Stomach (tissue), 8 donors: ENCODE measurements at regions not wholly inside any gene's neighbourhood (a gene's known extent, or its start where the extent isn't known, plus 50 kb on each side); places are given as distances from the start of the nearest gene placed in this dataset.

Experiments
- DNase-seq, 2 donors: peaks; one replicate each; pipeline versions ENCODE4 v3.0.0 to v3.0.0-alpha.2; 2013 to 2019
- H3K27ac ChIP-seq, 5 donors: fragments of 200-600 bp in 4 of 5; sonication (generic) in 4 of 5; one replicate each; pipeline ENCODE4 v1.5.1; 2013 to 2019; ENCODE audit warnings: mild to moderate bottlenecking in 1 of 5, moderate library complexity in 1 of 5
- H3K27me3 ChIP-seq, 3 donors: fragments of 200-600 bp; sonication (generic); one replicate each; pipeline ENCODE4 v1.5.1; 2017 to 2019; ENCODE audit warnings: mixed run types in 1 of 3
- H3K36me3 ChIP-seq, 4 donors: fragments of 200-600 bp; sonication (generic); 1 replicate in 3 of 4; 2 replicates in 1 of 4; pipeline ENCODE4 v1.5.1; 2016 to 2019
- H3K4me1 ChIP-seq, 4 donors: fragments of 200-600 bp; sonication (generic); one replicate each; pipeline ENCODE4 v1.5.1; 2016 to 2019
- H3K4me3 ChIP-seq, 4 donors: fragments of 200-600 bp; sonication (generic) in 3 of 4; one replicate each; pipeline ENCODE4 v1.5.1; 2016 to 2019; ENCODE audit warnings: mild to moderate bottlenecking in 1 of 4
- H3K9me3 ChIP-seq, 4 donors: fragments of 200-600 bp; sonication (generic); one replicate each; pipeline ENCODE4 v1.5.1; 2016 to 2019
- EP300 ChIP-seq: sonication (generic); formaldehyde crosslinking; IDR thresholded peaks from one replicate; pipeline ENCODE4 v1.6.1; 2017; ENCODE audit warnings: antibody characterized with exemption
- POLR2A ChIP-seq, 4 donors: fragments of 450-650 bp; IDR thresholded peaks; one replicate each; pipeline ENCODE4 v1.6.1; 2016; ENCODE audit warnings: antibody characterized with exemption in 4 of 4, control low read depth in 2 of 4, mild to moderate bottlenecking in 1 of 4, moderate library complexity in 1 of 4
- POLR2AphosphoS5 ChIP-seq, 3 donors: sonication (generic); formaldehyde crosslinking; IDR thresholded peaks; one replicate each; pipeline ENCODE4 v1.6.1; 2016; ENCODE audit warnings: antibody characterized with exemption in 3 of 3
- WGBS, 5 donors: extraction: QIAGEN DNeasy Blood & Tissue Kit in 3 of 5; methylation state at CpG; one replicate each; pipeline versions ENCODE4 v1.1.5 to v1.1.7; 2013 to 2018; 5-methylcytosine and 5-hydroxymethylcytosine counted together
- intact Hi-C: fragments of 100-400 bp; cut with DNase I; formaldehyde crosslinking; loops from one replicate; pipeline ENCODE4 v1.15.1; 2023; ENCODE audit warnings: low total_unique reads
- TF ChIP-seq, protein P1 (sequence below), 7 experiments: fragments of 450-650 bp in 4 of 7; fragments of 200-600 bp in 3 of 7; sonication (generic) in 3 of 7; IDR thresholded peaks; one replicate each; pipeline ENCODE4 v1.5.1; 2016 to 2019; ENCODE audit warnings: antibody characterized with exemption in 7 of 7, control low read depth in 2 of 7, mild to moderate bottlenecking in 1 of 7
- donor health status: healthy with polysubstance abuse.
- donor health status: Bipolar disorder and iron deficiency.
- donor health status: healthy.

GRCh38 chr1:187491082-187491720 is 662.5 kb downstream of the PLA2G4A start:
- Histone ChIP-seq H3K4me3 (no peak overlapping the region), H3K27ac (no peak overlapping the region), H3K36me3 (no peaks in the 10 kb centered on the region), H3K9me3 (no peaks in the 10 kb centered on the region), H3K4me1 (no peaks in the 10 kb centered on the region), H3K27me3 (no peaks in the 10 kb centered on the region)
- peak in 1 of 2 donors; percentile 4 for DNase-seq
- TF ChIP-seq POLR2A (IDR thresholded peaks at IDR 0.05) (no peak), POLR2AphosphoS5 (IDR thresholded peaks at IDR 0.05) (no peak), EP300 (no peak)
- TF ChIP-seq, protein P1, sequence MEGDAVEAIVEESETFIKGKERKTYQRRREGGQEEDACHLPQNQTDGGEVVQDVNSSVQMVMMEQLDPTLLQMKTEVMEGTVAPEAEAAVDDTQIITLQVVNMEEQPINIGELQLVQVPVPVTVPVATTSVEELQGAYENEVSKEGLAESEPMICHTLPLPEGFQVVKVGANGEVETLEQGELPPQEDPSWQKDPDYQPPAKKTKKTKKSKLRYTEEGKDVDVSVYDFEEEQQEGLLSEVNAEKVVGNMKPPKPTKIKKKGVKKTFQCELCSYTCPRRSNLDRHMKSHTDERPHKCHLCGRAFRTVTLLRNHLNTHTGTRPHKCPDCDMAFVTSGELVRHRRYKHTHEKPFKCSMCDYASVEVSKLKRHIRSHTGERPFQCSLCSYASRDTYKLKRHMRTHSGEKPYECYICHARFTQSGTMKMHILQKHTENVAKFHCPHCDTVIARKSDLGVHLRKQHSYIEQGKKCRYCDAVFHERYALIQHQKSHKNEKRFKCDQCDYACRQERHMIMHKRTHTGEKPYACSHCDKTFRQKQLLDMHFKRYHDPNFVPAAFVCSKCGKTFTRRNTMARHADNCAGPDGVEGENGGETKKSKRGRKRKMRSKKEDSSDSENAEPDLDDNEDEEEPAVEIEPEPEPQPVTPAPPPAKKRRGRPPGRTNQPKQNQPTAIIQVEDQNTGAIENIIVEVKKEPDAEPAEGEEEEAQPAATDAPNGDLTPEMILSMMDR (IDR thresholded peaks at IDR 0.05), result no peak
- intact Hi-C loops, result no loop called here
- 13 to 25% (median 18%) methylated on average over 5 of the region's 5 CpGs for WGBS, 5 donors

DNA sequence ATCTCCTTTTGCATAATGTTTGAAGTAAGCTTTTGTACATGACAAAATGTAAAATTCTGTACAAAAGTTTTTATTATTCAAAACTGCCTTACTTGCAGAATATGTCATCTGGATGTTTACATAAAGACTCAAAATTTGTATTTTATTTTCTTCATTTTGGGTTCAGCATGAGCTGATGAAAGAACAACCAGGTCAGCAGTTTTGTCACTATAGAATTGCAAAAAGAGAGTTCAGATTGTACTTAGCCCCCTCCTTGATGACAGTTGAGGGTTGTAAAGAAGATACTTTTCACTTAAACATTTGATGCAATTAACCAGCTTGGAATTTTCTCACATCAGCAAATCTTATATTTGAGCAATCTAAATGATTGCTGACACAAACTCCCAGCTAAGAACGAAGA is 669.3 kb downstream of the PLA2G4A start:
- no peaks in the 10 kb centered on the region for H3K9me3 ChIP-seq
- no peak overlapping the region for H3K27ac ChIP-seq
- no peaks in the 10 kb centered on the region for H3K27me3 ChIP-seq
- no peak overlapping the region for H3K4me3 ChIP-seq
- H3K4me1 ChIP-seq, result no peaks in the 10 kb centered on the region
- intact Hi-C loops, result no loop called here
- H3K36me3 ChIP-seq, result no peaks in the 10 kb centered on the region
- WGBS, 5 donors, result 10 to 59% (median 22%) methylated on average over 1 of the region's 1 CpG
- DNase-seq, result no peak
- no peak for TF ChIP-seq EP300
- TF ChIP-seq, protein P1 (IDR thresholded peaks at IDR 0.05), result no peak
- TF ChIP-seq POLR2AphosphoS5 (IDR thresholded peaks at IDR 0.05), result no peak
- TF ChIP-seq POLR2A (IDR thresholded peaks at IDR 0.05), result no peak

DNA sequence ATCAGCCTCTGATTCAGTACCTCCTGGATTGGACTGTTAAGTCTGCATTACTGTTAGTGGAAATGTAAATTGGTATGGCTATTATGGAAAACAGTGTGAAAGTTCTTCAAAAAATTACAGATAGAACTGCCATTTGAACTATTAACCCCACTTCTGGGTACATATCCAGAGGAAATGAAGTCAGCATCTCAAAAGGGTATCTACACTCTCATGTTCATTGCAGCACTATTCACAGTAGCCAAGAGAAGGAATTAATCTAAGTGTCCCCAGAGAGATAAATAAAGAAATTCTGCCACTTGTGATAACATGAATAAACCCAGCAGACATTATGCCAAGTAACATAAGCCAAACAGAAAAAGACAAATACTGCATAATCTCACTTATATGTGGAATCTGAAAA is 676.0 kb downstream of the PLA2G4A start:
- intact Hi-C loops, result no loop called here
- Histone ChIP-seq H3K27ac (no peak overlapping the region), H3K36me3 (no peaks in the 10 kb centered on the region), H3K4me1 (no peaks in the 10 kb centered on the region), H3K27me3 (no peaks in the 10 kb centered on the region), H3K9me3 (no peaks in the 10 kb centered on the region), H3K4me3 (no peak overlapping the region)
- no peak for DNase-seq
- TF ChIP-seq, protein P1 (IDR thresholded peaks at IDR 0.05), result no peak
- no peak for TF ChIP-seq POLR2AphosphoS5 (IDR thresholded peaks at IDR 0.05)

DNA sequence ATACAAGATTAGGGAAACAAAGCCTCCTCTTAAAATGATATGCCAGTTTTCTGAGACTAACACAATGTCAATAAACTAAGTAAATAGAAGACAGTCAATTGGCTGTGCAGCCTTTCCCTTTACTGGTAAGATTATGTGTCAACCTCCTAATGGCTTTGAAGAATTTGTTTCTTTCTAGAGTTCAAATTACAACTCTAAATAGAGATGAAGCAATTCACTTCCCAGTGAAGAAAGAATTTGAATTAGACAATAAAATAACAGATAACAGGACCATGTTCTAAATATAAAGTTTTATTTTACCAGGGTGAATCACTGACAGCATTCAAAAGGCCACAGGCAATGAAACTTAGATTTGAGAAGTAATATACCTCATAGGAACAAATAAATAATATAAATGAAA is 680.3 kb downstream of the PLA2G4A start:
- Histone ChIP-seq H3K4me1 (no peaks in the 10 kb centered on the region), H3K36me3 (no peaks in the 10 kb centered on the region), H3K9me3 (peaks cover 0 to 4% (median 0%) of the 10 kb centered on the region in 4 donors), H3K27me3 (no peaks in the 10 kb centered on the region), H3K4me3 (no peak overlapping the region), H3K27ac (no peak overlapping the region)
- TF ChIP-seq, protein P1 (IDR thresholded peaks at IDR 0.05), result no peak
- TF ChIP-seq POLR2AphosphoS5 (IDR thresholded peaks at IDR 0.05) (no peak), EP300 (no peak), POLR2A (IDR thresholded peaks at IDR 0.05) (no peak)
- intact Hi-C loops, result no loop called here
- DNase-seq, result no peak
